ENCODE measurements at regions not wholly inside any gene's neighbourhood (a gene's known extent, or its start where the extent isn't known, plus 50 kb on each side); places are given as distances from the start of the nearest gene placed in this dataset.
"Not testable (repeated sequence)": the region's sequence is repeated elsewhere in the genome, so short reads cannot be mapped to it uniquely, and the experiment has no call there.

GRCh38 chr5:62771341-62771740 lies 192.7 kb downstream of the LRRC70 start:
- no peak for TF ChIP-seq CTCF (IDR thresholded peaks at IDR 0.05)
- H3K4me1 ChIP-seq (ENCODE audit: control insufficient read depth, insufficient read depth, low read length): no peaks in the 10 kb centered on the region
- no peaks in the 10 kb centered on the region for H3K36me3 ChIP-seq (ENCODE audit: control insufficient read depth, insufficient read depth, low read length)
- no peaks in the 10 kb centered on the region for H3K27me3 ChIP-seq (ENCODE audit: control insufficient read depth, insufficient read depth, low read length)
- no peak overlapping the region for H3K27ac ChIP-seq (ENCODE audit: low read length)
- Mint-ChIP-seq H3K36me3 (no peaks in the 10 kb centered on the region), H3K9me3 (no peaks in the 10 kb centered on the region), H3K27me3 (ENCODE audit: low read depth in 2 of 2) (peaks cover 0 to 17% of the 10 kb centered on the region in 2 donors), H3K4me1 (no peaks in the 10 kb centered on the region), H3K27ac (no peak overlapping the region), H3K4me3 (no peak overlapping the region)
- 64% methylated on average over 1 of the region's 1 CpG for WGBS (ENCODE audit: insufficient coverage)
- DNase-seq (no peak), ATAC-seq (no peak)
- H3K9me3 ChIP-seq (ENCODE audit: control insufficient read depth, insufficient read depth, low read length): no peaks in the 10 kb centered on the region
- no peak overlapping the region for H3K4me3 ChIP-seq (ENCODE audit: low read length)
- intact Hi-C loops (cut with micrococcal nuclease): no loop called here

- Mint-ChIP-seq H3K4me3 (no peak overlapping the region), H3K36me3 (no peaks in the 10 kb centered on the region), H3K9me3 (no peaks in the 10 kb centered on the region), H3K27me3 (ENCODE audit: low read depth in 2 of 2) (peaks cover 0 to 17% of the 10 kb centered on the region in 2 donors), H3K4me1 (no peaks in the 10 kb centered on the region), H3K27ac (no peak overlapping the region)
- no CpG with 5 or more reads among the region's 1 CpG for WGBS (ENCODE audit: insufficient coverage)
- TF ChIP-seq CTCF (IDR thresholded peaks at IDR 0.05): no peak
- intact Hi-C loops (cut with micrococcal nuclease): no loop called here
- ATAC-seq: no peak
- no peaks in the 10 kb centered on the region for H3K27me3 ChIP-seq (ENCODE audit: control insufficient read depth, insufficient read depth, low read length)
- DNase-seq: no peak
- H3K27ac ChIP-seq (ENCODE audit: low read length): no peak overlapping the region
- H3K9me3 ChIP-seq (ENCODE audit: control insufficient read depth, insufficient read depth, low read length): no peaks in the 10 kb centered on the region
- no peaks in the 10 kb centered on the region for H3K36me3 ChIP-seq (ENCODE audit: control insufficient read depth, insufficient read depth, low read length)
- H3K4me1 ChIP-seq (ENCODE audit: control insufficient read depth, insufficient read depth, low read length): no peaks in the 10 kb centered on the region
- H3K4me3 ChIP-seq (ENCODE audit: low read length): no peak overlapping the region
Observed at GRCh38 chr5:62767650-62768049, 189.0 kb downstream of the LRRC70 start.

- no peak for TF ChIP-seq CTCF (IDR thresholded peaks at IDR 0.05)
- WGBS (ENCODE audit: insufficient coverage): 100% methylated on average over 1 of the region's 2 CpGs
- ATAC-seq (no peak), DNase-seq (no peak)
- intact Hi-C loops (cut with micrococcal nuclease): no loop called here
- no peak overlapping the region for H3K4me3 Mint-ChIP-seq
- H3K36me3 ChIP-seq (ENCODE audit: control insufficient read depth, insufficient read depth, low read length): no peaks in the 10 kb centered on the region
- H3K4me1 Mint-ChIP-seq: no peaks in the 10 kb centered on the region
- no peak overlapping the region for H3K27ac Mint-ChIP-seq
- no peaks in the 10 kb centered on the region for H3K9me3 ChIP-seq (ENCODE audit: control insufficient read depth, insufficient read depth, low read length)
- no peak overlapping the region for H3K4me3 ChIP-seq (ENCODE audit: low read length)
- no peaks in the 10 kb centered on the region for H3K9me3 Mint-ChIP-seq
- peaks cover 0 to 19% of the 10 kb centered on the region in 2 donors for H3K27me3 Mint-ChIP-seq (ENCODE audit: low read depth in 2 of 2)
- H3K36me3 Mint-ChIP-seq: no peaks in the 10 kb centered on the region
- no peaks in the 10 kb centered on the region for H3K4me1 ChIP-seq (ENCODE audit: control insufficient read depth, insufficient read depth, low read length)
- no peak overlapping the region for H3K27ac ChIP-seq (ENCODE audit: low read length)
- H3K27me3 ChIP-seq (ENCODE audit: control insufficient read depth, insufficient read depth, low read length): no peaks in the 10 kb centered on the region
Observed at GRCh38 chr5:62767077-62767476, 188.5 kb downstream of the LRRC70 start.

- ATAC-seq: no peak
- no peaks in the 10 kb centered on the region for H3K9me3 Mint-ChIP-seq
- Histone ChIP-seq H3K9me3 (ENCODE audit: control insufficient read depth, insufficient read depth, low read length) (no peaks in the 10 kb centered on the region), H3K27ac (ENCODE audit: low read length) (no peak overlapping the region), H3K36me3 (ENCODE audit: control insufficient read depth, insufficient read depth, low read length) (no peaks in the 10 kb centered on the region), H3K4me3 (ENCODE audit: low read length) (no peak overlapping the region), H3K4me1 (ENCODE audit: control insufficient read depth, insufficient read depth, low read length) (no peaks in the 10 kb centered on the region), H3K27me3 (ENCODE audit: control insufficient read depth, insufficient read depth, low read length) (no peaks in the 10 kb centered on the region)
- H3K27ac Mint-ChIP-seq: no peak overlapping the region
- no peaks in the 10 kb centered on the region for H3K36me3 Mint-ChIP-seq
- H3K4me3 Mint-ChIP-seq: no peak overlapping the region
- 71% methylated on average over 1 of the region's 2 CpGs for WGBS (ENCODE audit: insufficient coverage)
- H3K4me1 Mint-ChIP-seq: no peaks in the 10 kb centered on the region
- intact Hi-C loops (cut with micrococcal nuclease): no loop called here
- no peak for TF ChIP-seq CTCF (IDR thresholded peaks at IDR 0.05)
- no peak for DNase-seq
- H3K27me3 Mint-ChIP-seq (ENCODE audit: low read depth in 2 of 2): peaks cover 4 to 7% of the 10 kb centered on the region in 2 donors
Observed at GRCh38 chr5:62762503-62762902, 183.9 kb downstream of the LRRC70 start.

GRCh38 chr5:62757686-62758085 lies 179.1 kb downstream of the LRRC70 start:
- intact Hi-C loops (cut with micrococcal nuclease); H3K36me3 Mint-ChIP-seq; ATAC-seq; H3K27me3 Mint-ChIP-seq (ENCODE audit: low read depth in 2 of 2); H3K9me3 ChIP-seq (ENCODE audit: control insufficient read depth, insufficient read depth, low read length); H3K4me1 ChIP-seq (ENCODE audit: control insufficient read depth, insufficient read depth, low read length); H3K9me3 Mint-ChIP-seq; DNase-seq; H3K4me3 Mint-ChIP-seq; H3K27me3 ChIP-seq (ENCODE audit: control insufficient read depth, insufficient read depth, low read length); H3K36me3 ChIP-seq (ENCODE audit: control insufficient read depth, insufficient read depth, low read length); H3K27ac ChIP-seq (ENCODE audit: low read length); H3K27ac Mint-ChIP-seq; H3K4me3 ChIP-seq (ENCODE audit: low read length); H3K4me1 Mint-ChIP-seq: not testable (repeated sequence)
- 92% methylated on average over 3 of the region's 4 CpGs for WGBS (ENCODE audit: insufficient coverage)

- 69% methylated on average over 3 of the region's 4 CpGs for WGBS (ENCODE audit: insufficient coverage)
- intact Hi-C loops (cut with micrococcal nuclease); H3K4me3 Mint-ChIP-seq; H3K27me3 Mint-ChIP-seq (ENCODE audit: low read depth in 2 of 2); H3K4me1 ChIP-seq (ENCODE audit: control insufficient read depth, insufficient read depth, low read length); ATAC-seq; H3K9me3 Mint-ChIP-seq; H3K27ac ChIP-seq (ENCODE audit: low read length); H3K4me3 ChIP-seq (ENCODE audit: low read length); DNase-seq; H3K27ac Mint-ChIP-seq; H3K4me1 Mint-ChIP-seq; H3K27me3 ChIP-seq (ENCODE audit: control insufficient read depth, insufficient read depth, low read length); H3K36me3 Mint-ChIP-seq; H3K9me3 ChIP-seq (ENCODE audit: control insufficient read depth, insufficient read depth, low read length); H3K36me3 ChIP-seq (ENCODE audit: control insufficient read depth, insufficient read depth, low read length): not testable (repeated sequence)
Observed at GRCh38 chr5:62752998-62753367, 174.4 kb downstream of the LRRC70 start.
